ENCODE measurements at regions not wholly inside any gene's neighbourhood (a gene's known extent, or its start where the extent isn't known, plus 50 kb on each side); places are given as distances from the start of the nearest gene placed in this dataset.

DNA sequence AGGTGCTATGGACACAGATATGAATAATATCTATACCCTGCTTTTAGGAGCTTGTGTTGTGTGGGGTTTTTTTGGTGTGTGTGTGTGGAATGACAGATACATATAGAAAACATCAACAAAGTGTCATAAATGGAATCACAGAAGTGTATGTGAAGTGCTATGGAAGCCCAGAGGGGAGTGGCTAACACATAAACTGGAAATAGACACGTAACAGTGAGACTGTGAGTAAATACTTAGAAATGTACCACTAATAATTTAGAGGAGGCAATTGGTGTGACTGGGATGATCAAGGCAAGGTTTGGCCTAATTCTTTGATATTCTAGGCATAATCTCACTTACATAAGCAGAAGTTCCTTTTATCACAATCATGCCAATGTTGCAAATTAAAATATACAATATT, 169.3 kb upstream of the TENM4 start:
- TF ChIP-seq, protein P1, sequence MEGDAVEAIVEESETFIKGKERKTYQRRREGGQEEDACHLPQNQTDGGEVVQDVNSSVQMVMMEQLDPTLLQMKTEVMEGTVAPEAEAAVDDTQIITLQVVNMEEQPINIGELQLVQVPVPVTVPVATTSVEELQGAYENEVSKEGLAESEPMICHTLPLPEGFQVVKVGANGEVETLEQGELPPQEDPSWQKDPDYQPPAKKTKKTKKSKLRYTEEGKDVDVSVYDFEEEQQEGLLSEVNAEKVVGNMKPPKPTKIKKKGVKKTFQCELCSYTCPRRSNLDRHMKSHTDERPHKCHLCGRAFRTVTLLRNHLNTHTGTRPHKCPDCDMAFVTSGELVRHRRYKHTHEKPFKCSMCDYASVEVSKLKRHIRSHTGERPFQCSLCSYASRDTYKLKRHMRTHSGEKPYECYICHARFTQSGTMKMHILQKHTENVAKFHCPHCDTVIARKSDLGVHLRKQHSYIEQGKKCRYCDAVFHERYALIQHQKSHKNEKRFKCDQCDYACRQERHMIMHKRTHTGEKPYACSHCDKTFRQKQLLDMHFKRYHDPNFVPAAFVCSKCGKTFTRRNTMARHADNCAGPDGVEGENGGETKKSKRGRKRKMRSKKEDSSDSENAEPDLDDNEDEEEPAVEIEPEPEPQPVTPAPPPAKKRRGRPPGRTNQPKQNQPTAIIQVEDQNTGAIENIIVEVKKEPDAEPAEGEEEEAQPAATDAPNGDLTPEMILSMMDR (IDR thresholded peaks at IDR 0.05; ENCODE audit: poor library complexity), result no peak
- no peak for TF ChIP-seq EZH2 (IDR thresholded peaks at IDR 0.05; ENCODE audit: borderline replicate concordance)
